H1 (cell line): ENCODE measurements at regions not wholly inside any gene's neighbourhood (a gene's known extent, or its start where the extent isn't known, plus 50 kb on each side); places are given as distances from the start of the nearest gene placed in this dataset.

Experiments
- CTCF ChIA-PET: fragments of 300-600 bp; sonication (Branson Sonifier 250); formaldehyde crosslinking; loops from one replicate; lab custom pipeline; 2021; ENCODE audit not compliant: partially characterized antibody; lab: Charles Lee
- POLR2A ChIA-PET: fragments of 300-600 bp; sonication (Branson Sonifier 250); formaldehyde crosslinking; loops from one replicate; lab custom pipeline; 2021; ENCODE audit warnings: inconsistent platforms; ENCODE audit not compliant: partially characterized antibody; lab: Charles Lee
- DNase-seq, 2 experiments: peaks; one replicate each; pipeline versions ENCODE4 v3.0.0 to v3.0.0-alpha.2; 2010 to 2022; ENCODE audit warnings: low spot score in 2 of 2, low read depth in 1 of 2, mixed read lengths in 1 of 2
- FAIRE-seq: peaks from 2 replicates; lab custom pipeline; 2011; peaks lifted over from hg19 to GRCh38; lab: Jason Lieb, UNC
- H2AFZ ChIP-seq: 2 replicates; pipeline ENCODE4 v1.8.1; 2012; ENCODE audit warnings: low read length, inconsistent platforms
- H2AK5ac ChIP-seq: 2 replicates; pipeline ENCODE4 v1.6.1; 2013; ENCODE audit warnings: low read depth, low read length
- H2BK120ac ChIP-seq: replicated peaks from 2 replicates; pipeline ENCODE3; 2013; ENCODE audit warnings: low read depth, low read length, inconsistent platforms
- H2BK12ac ChIP-seq: 2 replicates; pipeline ENCODE4 v1.6.1; 2013; ENCODE audit warnings: low read depth, low read length
- H2BK15ac ChIP-seq: 2 replicates; pipeline ENCODE4 v1.6.1; 2013; ENCODE audit warnings: low read length
- H2BK20ac ChIP-seq: 2 replicates; pipeline ENCODE4 v1.6.1; 2013; ENCODE audit warnings: low read length
- H2BK5ac ChIP-seq: 2 replicates; pipeline ENCODE4 v1.6.1; 2013; ENCODE audit warnings: low read depth, low read length
- H3K14ac ChIP-seq: 2 replicates; pipeline ENCODE4 v1.6.1; 2013; ENCODE audit warnings: inconsistent platforms; ENCODE audit not compliant: insufficient read length
- H3K18ac ChIP-seq: 2 replicates; pipeline ENCODE4 v1.6.1; 2013; ENCODE audit warnings: low read length; ENCODE audit errors: extremely low read depth
- H3K23ac ChIP-seq: 2 replicates; pipeline ENCODE4 v1.6.1; 2013; ENCODE audit warnings: inconsistent platforms; ENCODE audit not compliant: insufficient read length
- H3K23me2 ChIP-seq: 2 replicates; pipeline ENCODE4 v1.6.1; 2013; ENCODE audit warnings: low read depth, low read length
- H3K27ac ChIP-seq: 2 replicates; pipeline ENCODE4 v1.6.1; 2011; ENCODE audit warnings: low read depth, low read length, inconsistent platforms
- H3K27me3 ChIP-seq, 4 experiments: replicated peaks in 1 of 4; 1 replicate in 1 of 4; 2 replicates in 3 of 4; pipeline versions ENCODE4 v1.6.1 to v1.8.1; 2011 to 2013; ENCODE audit warnings: low read length in 3 of 4, mild to moderate bottlenecking in 3 of 4, inconsistent platforms in 2 of 4, mixed read lengths in 2 of 4, moderate library complexity in 1 of 4; ENCODE audit not compliant: control insufficient read depth in 3 of 4, insufficient read depth in 3 of 4; ENCODE audit errors: extremely low read depth in 1 of 4
- H3K36me3 ChIP-seq, 4 experiments: 2 replicates each; pipeline versions ENCODE4 v1.6.1 to v1.8.1; 2011 to 2013; ENCODE audit warnings: mild to moderate bottlenecking in 4 of 4, low read length in 3 of 4, moderate library complexity in 2 of 4, control low read depth in 1 of 4, inconsistent platforms in 1 of 4; ENCODE audit not compliant: insufficient read depth in 4 of 4, control insufficient read depth in 2 of 4
- H3K4ac ChIP-seq: replicated peaks from 2 replicates; pipeline ENCODE3; 2013; ENCODE audit warnings: low read length, low read depth, mixed read lengths, inconsistent platforms; ENCODE audit not compliant: insufficient read length
- H3K4me1 ChIP-seq, 4 experiments: replicated peaks in 1 of 4; 1 replicate in 1 of 4; 2 replicates in 3 of 4; pipeline versions ENCODE4 v1.6.1 to v1.8.1; 2011 to 2013; ENCODE audit warnings: low read length in 3 of 4, inconsistent platforms in 2 of 4, mixed read lengths in 1 of 4; ENCODE audit not compliant: insufficient read depth in 4 of 4, control insufficient read depth in 3 of 4
- H3K4me2 ChIP-seq, 2 experiments: 2 replicates each; pipeline versions ENCODE4 v1.6.1 to v1.8.1; 2011 to 2013; ENCODE audit warnings: low read depth in 2 of 2, low read length in 2 of 2, control low read depth in 1 of 2, inconsistent platforms in 1 of 2, mild to moderate bottlenecking in 1 of 2; ENCODE audit not compliant: insufficient read depth in 1 of 2
- H3K4me3 ChIP-seq, 4 experiments: fragments of 200-600, 300-600 bp in 1 of 4; sonication (generic), shearing (Covaris generic), sonication (Bioruptor Twin) in 1 of 4; 2 replicates each; pipeline versions ENCODE4 v1.5.1 to v1.8.1; 2011 to 2016; ENCODE audit warnings: low read length in 4 of 4, low read depth in 3 of 4, control low read depth in 2 of 4, inconsistent platforms in 2 of 4, mild to moderate bottlenecking in 2 of 4, mixed read lengths in 1 of 4, moderate library complexity in 1 of 4; ENCODE audit not compliant: insufficient read depth in 2 of 4; ENCODE audit errors: extremely low read depth in 1 of 4
- H3K56ac ChIP-seq: replicated peaks from 2 replicates; pipeline ENCODE3; 2013; ENCODE audit warnings: low read depth, mild to moderate bottlenecking, mixed read lengths, low read length, inconsistent platforms; ENCODE audit not compliant: insufficient read length
- H3K79me1 ChIP-seq: 2 replicates; pipeline ENCODE4 v1.6.1; 2013; ENCODE audit warnings: low read depth, low read length, control low read depth
- H3K79me2 ChIP-seq, 2 experiments: 2 replicates each; pipeline versions ENCODE4 v1.6.1 to v1.8.1; 2012 to 2013; ENCODE audit warnings: low read length in 2 of 2, mild to moderate bottlenecking in 2 of 2, inconsistent platforms in 1 of 2; ENCODE audit not compliant: insufficient read depth in 2 of 2, control insufficient read depth in 1 of 2
- H3K9ac ChIP-seq, 4 experiments: replicated peaks in 1 of 4; 1 replicate in 1 of 4; 2 replicates in 3 of 4; pipeline versions ENCODE4 v1.6.1 to v1.8.1; 2011 to 2013; ENCODE audit warnings: low read depth in 3 of 4, low read length in 3 of 4, control low read depth in 2 of 4, mild to moderate bottlenecking in 2 of 4, moderate library complexity in 2 of 4, inconsistent platforms in 1 of 4; ENCODE audit errors: extremely low read depth in 1 of 4
- H3K9me3 ChIP-seq, 2 experiments: 2 replicates each; pipeline versions ENCODE4 v1.6.1 to v1.8.1; 2012 to 2013; ENCODE audit warnings: mild to moderate bottlenecking in 2 of 2, moderate library complexity in 2 of 2, control low read depth in 1 of 2, inconsistent platforms in 1 of 2, low read depth in 1 of 2, low read length in 1 of 2, mixed read lengths in 1 of 2; ENCODE audit not compliant: insufficient read depth in 2 of 2
- H4K20me1 ChIP-seq, 2 experiments: replicated peaks in 1 of 2; 2 replicates each; pipeline versions ENCODE3 to v1.8.1; 2011 to 2013; ENCODE audit warnings: inconsistent platforms in 2 of 2, low read length in 2 of 2, mild to moderate bottlenecking in 1 of 2; ENCODE audit not compliant: insufficient read depth in 2 of 2, control insufficient read depth in 1 of 2
- H4K5ac ChIP-seq: 2 replicates; pipeline ENCODE4 v1.6.1; 2013; ENCODE audit warnings: low read length, low read depth, mixed read lengths, inconsistent platforms; ENCODE audit not compliant: insufficient read length
- H4K8ac ChIP-seq: 2 replicates; pipeline ENCODE4 v1.8.0; 2013; ENCODE audit warnings: mild to moderate bottlenecking, moderate library complexity, low read length, inconsistent platforms; ENCODE audit not compliant: insufficient read depth; ENCODE audit errors: extremely low read depth
- H4K91ac ChIP-seq: replicated peaks from 2 replicates; pipeline ENCODE3; 2013; ENCODE audit warnings: low read length, mixed read lengths, inconsistent platforms; ENCODE audit not compliant: insufficient read length
- BACH1 ChIP-seq: IDR thresholded peaks from 2 replicates; pipeline ENCODE4 v1.6.1; 2012; ENCODE audit warnings: low read length, improper control_type of control experiment
- BRCA1 ChIP-seq: IDR thresholded peaks from 2 replicates; pipeline ENCODE4 v1.6.1; 2012; ENCODE audit warnings: low read depth, low read length, improper control_type of control experiment
- EGR1 ChIP-seq: IDR thresholded peaks from 2 replicates; pipeline ENCODE4 v1.6.1; 2011; ENCODE audit warnings: low read depth, low read length, borderline replicate concordance
- HDAC2 ChIP-seq, 2 experiments: fragments of 300-600 bp in 1 of 2; sonication (generic) in 1 of 2; IDR thresholded peaks; 2 replicates each; pipeline ENCODE4 v1.6.1; 2011 to 2012; ENCODE audit warnings: low read depth in 2 of 2, low read length in 2 of 2, mild to moderate bottlenecking in 2 of 2, moderate library complexity in 2 of 2, borderline replicate concordance in 1 of 2, inconsistent platforms in 1 of 2
- RNF2 ChIP-seq: fragments of 200-900, 300-1000 bp; sonication (generic); IDR thresholded peaks from 2 replicates; pipeline ENCODE4 v1.7.1; 2016; ENCODE audit warnings: borderline replicate concordance, low read depth, mild to moderate bottlenecking, antibody characterized with exemption, low read length; ENCODE audit not compliant: poor library complexity, severe bottlenecking; ENCODE audit errors: missing control alignments
- SIRT6 ChIP-seq: IDR thresholded peaks from one replicate; pipeline ENCODE4 v1.7.1; 2012; ENCODE audit warnings: low read length, inconsistent platforms
- SRF ChIP-seq: IDR thresholded peaks from 2 replicates; pipeline ENCODE4 v1.6.1; 2011; ENCODE audit warnings: mild to moderate bottlenecking, low read depth, low read length, moderate library complexity
- WGBS, 2 experiments: shearing (Covaris generic) in 1 of 2; methylation state at CpG; one replicate each; pipeline versions ENCODE4 v1.1.6 to v1.1.7; 2013 to 2015; ENCODE audit warnings: low lambda C conversion rate in 2 of 2, mixed read lengths in 2 of 2, inconsistent platforms in 1 of 2, low coverage in 1 of 2, missing lambda C conversion rate in 1 of 2; ENCODE audit not compliant: insufficient replicate concordance in 2 of 2, insufficient coverage in 1 of 2, insufficient read length in 1 of 2; ENCODE audit errors: extremely low coverage in 1 of 2, missing lambda C conversion rate in 1 of 2; 5-methylcytosine and 5-hydroxymethylcytosine counted together
- TF ChIP-seq, protein P1 (sequence below): IDR thresholded peaks from 2 replicates; pipeline ENCODE4 v1.6.1; 2011; ENCODE audit warnings: low read depth, mild to moderate bottlenecking, low read length; ENCODE audit not compliant: insufficient read depth

DNA sequence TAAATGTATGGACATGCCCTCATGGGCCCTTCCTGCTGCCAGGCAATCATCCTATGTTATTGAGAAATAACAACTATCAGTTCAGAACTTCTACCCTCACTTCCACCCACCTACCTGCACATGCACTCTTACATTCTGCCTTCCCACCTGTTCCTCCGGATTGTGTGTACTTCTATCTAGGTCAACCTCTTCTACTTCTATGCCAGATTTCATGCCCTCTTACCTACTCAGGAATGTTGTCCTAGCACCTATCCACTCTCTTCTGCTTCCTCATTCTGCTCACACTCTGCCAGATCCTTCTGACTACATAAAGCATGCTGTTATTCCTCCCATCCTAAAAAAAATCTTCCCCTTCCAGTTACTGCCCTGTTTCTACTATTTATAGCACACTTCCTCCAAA, 333.5 kb downstream of the IRS1 start:
- Histone ChIP-seq H3K79me2 (no peaks in the 10 kb centered on the region), H2AFZ (no peak overlapping the region), H2BK15ac (no peak overlapping the region), H2AK5ac (no peak overlapping the region; the same call in 1 of the 2 replicates), H2BK12ac (no peak overlapping the region), H3K9ac (no peak overlapping the region), H3K9me3 (no peaks in the 10 kb centered on the region), H3K4me1 (no peaks in the 10 kb centered on the region), H2BK20ac (no peak overlapping the region; the same call in 1 of the 2 replicates), H3K79me1 (no peaks in the 10 kb centered on the region), H3K23ac (no peak overlapping the region), H3K18ac (no peak overlapping the region), H3K4ac (no peak overlapping the region), H3K27ac (no peak overlapping the region), H3K36me3 (no peaks in the 10 kb centered on the region), H3K56ac (no peak overlapping the region), H3K27me3 (no peaks in the 10 kb centered on the region), H4K91ac (no peak overlapping the region), H2BK120ac (no peak overlapping the region), H4K8ac (no peak overlapping the region), H3K4me2 (no peak overlapping the region), H3K4me3 (no peak overlapping the region), H4K20me1 (no peaks in the 10 kb centered on the region), H3K14ac (no peak overlapping the region), H4K5ac (no peak overlapping the region), H2BK5ac (no peak overlapping the region), H3K23me2 (no peaks in the 10 kb centered on the region)
- whole genome bisulfite sequencing, 2 experiments: 85% methylated on average over 1 of the region's 1 CpG; no CpG with 5 or more reads in 1 of the 2 experiments
- FAIRE-seq (no peak), DNase-seq (no peak)
- CTCF ChIA-PET: no interaction called here
- POLR2A ChIA-PET: no interaction called here
- TF ChIP-seq, protein P1, sequence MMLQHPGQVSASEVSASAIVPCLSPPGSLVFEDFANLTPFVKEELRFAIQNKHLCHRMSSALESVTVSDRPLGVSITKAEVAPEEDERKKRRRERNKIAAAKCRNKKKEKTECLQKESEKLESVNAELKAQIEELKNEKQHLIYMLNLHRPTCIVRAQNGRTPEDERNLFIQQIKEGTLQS: no peak
- TF ChIP-seq BRCA1: no peak
- TF ChIP-seq EGR1: no peak
- no peak for TF ChIP-seq SIRT6
- TF ChIP-seq BACH1: no peak
- no peak for TF ChIP-seq RNF2
- TF ChIP-seq SRF: no peak
- TF ChIP-seq HDAC2 (IDR thresholded peaks at IDR 0.05; ENCODE audit: borderline replicate concordance in 1 of 2, low read depth in 2 of 2, low read length in 2 of 2): no peak
